ENCODE measurements at regions not wholly inside any gene's neighbourhood (a gene's known extent, or its start where the extent isn't known, plus 50 kb on each side); places are given as distances from the start of the nearest gene placed in this dataset.
"Not testable (repeated sequence)": the region's sequence is repeated elsewhere in the genome, so short reads cannot be mapped to it uniquely, and the experiment has no call there.

GRCh38 chr3:137641879-137642704 lies 122.0 kb upstream of the SOX14 start:
- no peak for DNase-seq

DNA sequence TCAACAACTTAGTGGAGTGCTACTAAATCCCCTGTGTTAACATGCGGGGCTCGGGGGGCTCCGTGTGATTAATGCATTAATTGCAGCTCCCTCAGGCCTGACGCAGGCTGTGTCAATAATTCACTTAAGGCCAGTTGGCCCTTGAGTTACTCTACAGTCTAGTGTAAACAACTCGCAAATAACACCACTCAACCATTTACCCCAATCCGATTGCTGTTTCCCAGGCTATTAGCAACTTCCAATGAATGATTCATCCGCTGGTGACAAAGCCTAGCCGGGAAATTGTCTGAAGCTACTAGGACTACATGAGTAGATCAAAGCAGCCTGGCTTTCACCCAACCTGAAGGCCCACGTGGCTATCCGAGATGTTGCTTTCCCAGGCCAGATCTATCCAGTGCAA lies 121.3 kb upstream of the SOX14 start:
- DNase-seq: no peak

GRCh38 chr3:137647179-137647578 lies 116.9 kb upstream of the SOX14 start:
- DNase-seq: no peak

GRCh38 chr3:137669519-137670060 lies 94.5 kb upstream of the SOX14 start:
- DNase-seq: no peak

DNA sequence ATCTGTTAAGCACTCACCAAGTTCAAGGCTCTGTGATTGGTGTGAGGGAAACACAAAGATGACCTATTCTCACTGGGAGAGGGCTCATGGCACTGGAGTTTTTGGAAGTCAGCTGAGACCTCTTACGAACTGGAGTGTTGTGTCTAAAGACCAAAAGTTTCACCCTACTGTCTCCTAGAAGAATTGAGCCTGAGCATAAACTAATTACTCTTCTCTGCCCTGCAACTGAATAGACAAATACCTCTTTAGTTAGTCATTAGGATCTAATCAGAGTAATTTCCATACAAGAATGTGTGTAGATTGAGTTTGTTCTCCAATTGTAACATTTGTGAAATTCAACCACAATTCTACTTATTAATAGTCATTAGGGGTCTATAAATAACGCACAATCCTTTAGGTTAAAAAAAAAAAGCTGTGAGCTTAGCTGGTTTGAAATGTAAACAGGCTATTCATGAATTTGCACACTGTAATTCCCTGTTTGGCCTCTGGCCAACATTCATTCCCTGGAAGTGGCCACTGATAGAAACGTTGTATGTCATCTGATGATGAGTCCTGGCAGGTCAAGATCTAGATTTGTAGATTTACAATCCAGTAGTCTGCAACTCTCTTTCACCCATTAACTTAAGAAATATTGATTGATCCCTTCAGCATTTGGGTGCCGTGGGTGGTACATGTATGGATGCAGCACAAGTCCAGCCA lies 76.8 kb upstream of the SOX14 start:
- DNase-seq: no peak

GRCh38 chr3:137692803-137693431 lies 71.2 kb upstream of the SOX14 start:
- DNase-seq: no peak

DNA sequence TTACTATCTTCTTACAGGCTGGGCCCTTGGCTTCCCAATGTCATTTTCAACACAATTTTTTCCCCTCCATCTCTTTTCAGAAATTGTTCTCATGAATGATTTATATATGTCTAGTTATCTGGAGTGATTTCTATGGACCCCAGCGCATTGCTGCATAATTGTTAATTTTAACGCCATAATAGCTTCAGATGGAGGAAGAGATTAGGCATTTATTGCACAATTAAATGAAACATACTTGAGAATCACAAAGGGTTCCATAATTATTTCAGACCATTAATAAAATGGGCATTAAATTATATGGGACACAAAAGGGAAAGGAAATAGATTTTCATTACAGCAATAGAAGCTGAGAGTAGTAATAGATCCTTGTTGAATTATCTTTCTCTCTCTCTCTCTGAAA lies 70.3 kb upstream of the SOX14 start:
- DNase-seq: no peak

DNA sequence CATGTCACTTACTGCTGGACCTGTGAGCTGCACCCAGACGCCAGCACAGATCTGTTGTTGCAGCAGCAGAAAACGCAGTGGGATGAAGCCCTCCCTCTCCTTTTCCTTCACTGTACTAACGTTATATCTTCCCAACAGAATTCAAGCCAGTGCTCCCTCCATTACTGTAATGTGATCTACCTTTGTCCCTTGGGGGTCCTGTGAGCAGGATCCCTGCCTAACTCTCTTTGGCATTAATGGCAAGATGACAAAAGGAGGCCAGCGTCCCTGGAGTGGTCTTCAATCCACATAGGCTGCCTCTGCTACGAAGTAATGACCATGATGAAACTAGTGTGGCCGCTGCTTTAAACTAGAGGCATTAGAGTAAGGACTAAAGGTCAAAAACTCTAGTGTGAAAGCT lies 69.3 kb upstream of the SOX14 start:
- no peak for DNase-seq

- DNase-seq: no peak
Observed at GRCh38 chr3:137695351-137695750, 68.8 kb upstream of the SOX14 start.

DNA sequence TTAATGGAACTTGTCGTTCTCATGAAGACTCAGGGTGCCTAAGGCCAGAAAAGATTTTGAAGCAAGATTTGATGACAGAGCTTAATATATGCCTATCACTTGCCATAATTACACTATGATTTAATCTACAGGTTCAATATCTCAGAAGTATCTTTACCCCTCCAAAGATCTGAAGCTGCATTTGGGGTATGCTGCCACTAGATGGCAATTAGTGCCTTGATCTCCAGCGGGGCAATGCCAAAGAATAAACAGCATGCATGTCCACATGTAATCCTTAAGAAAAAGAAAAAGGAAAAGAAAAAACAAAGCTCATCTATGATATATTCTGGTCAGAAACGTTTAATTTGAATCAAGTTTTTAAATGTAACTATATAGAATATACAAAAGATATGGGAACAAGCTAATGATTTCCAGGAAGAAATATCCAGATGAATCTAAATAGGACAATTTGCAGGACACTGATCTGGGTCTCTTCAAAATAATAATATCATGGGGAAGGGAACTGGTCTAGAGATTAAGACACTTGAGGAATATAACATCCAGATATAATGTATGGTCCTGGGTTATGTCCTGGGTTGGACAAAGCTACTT lies 55.0 kb upstream of the SOX14 start:
- DNase-seq: no peak

GRCh38 chr3:137713965-137714364 lies 50.1 kb upstream of the SOX14 start:
- not testable (repeated sequence) for DNase-seq
